ENCODE measurements at regions not wholly inside any gene's neighbourhood (a gene's known extent, or its start where the extent isn't known, plus 50 kb on each side); places are given as distances from the start of the nearest gene placed in this dataset.

GRCh38 chrX:45577361-45577760, 376.7 kb upstream of the DIPK2B start:
- TF ChIP-seq TAF1 (IDR thresholded peaks at IDR 0.05; ENCODE audit: low read depth, low read length) (no peak), POLR2AphosphoS5 (IDR thresholded peaks at IDR 0.05; ENCODE audit: low read depth, low read length) (no peak), POLR2A (IDR thresholded peaks at IDR 0.05; ENCODE audit: low read depth, low read length) (no peak), SPI1 (IDR thresholded peaks at IDR 0.05; ENCODE audit: low read depth, low read length) (no peak), POU2F2 (IDR thresholded peaks at IDR 0.05; ENCODE audit: low read depth, low read length) (no peak)
